Activated T-cell treated with anti-CD3 and anti-CD28 coated beads for 24 hours (primary cell): ENCODE measurements at regions not wholly inside any gene's neighbourhood (a gene's known extent, or its start where the extent isn't known, plus 50 kb on each side); places are given as distances from the start of the nearest gene placed in this dataset.
A peak's percentile ranks its signal among the peaks of the same experiment; 100 is the strongest.

ENCODE experiments used
- DNase-seq: peaks from one replicate; pipeline ENCODE4 v3.0.0-alpha.2; 2020; ENCODE audit warnings: low read depth

GRCh38 chr3:41106691-41107090 lies 92.6 kb upstream of the CTNNB1 start:
- DNase-seq, result no peak

GRCh38 chr3:41111011-41111410 lies 88.3 kb upstream of the CTNNB1 start:
- no peak for DNase-seq

- no peak for DNase-seq
Observed at GRCh38 chr3:41112466-41112865, 86.8 kb upstream of the CTNNB1 start.

- DNase-seq, result no peak
Observed at GRCh38 chr3:41115069-41115468, 84.2 kb upstream of the CTNNB1 start.

GRCh38 chr3:41116851-41117250 lies 82.5 kb upstream of the CTNNB1 start:
- no peak for DNase-seq

- peak; percentile 73 for DNase-seq
Observed at GRCh38 chr3:41117398-41117870, 81.9 kb upstream of the CTNNB1 start.

GRCh38 chr3:41118461-41119390 lies 80.6 kb upstream of the CTNNB1 start:
- no peak for DNase-seq

GRCh38 chr3:41120460-41120859 lies 78.8 kb upstream of the CTNNB1 start:
- no peak for DNase-seq

GRCh38 chr3:41125258-41125657 lies 74.0 kb upstream of the CTNNB1 start:
- no peak for DNase-seq

- DNase-seq, result no peak
Observed at GRCh38 chr3:41126472-41126871, 72.8 kb upstream of the CTNNB1 start.

GRCh38 chr3:41126961-41127360 lies 72.3 kb upstream of the CTNNB1 start:
- DNase-seq, result no peak

- no peak for DNase-seq
Observed at GRCh38 chr3:41127414-41127813, 71.9 kb upstream of the CTNNB1 start.

- DNase-seq, result no peak
Observed at GRCh38 chr3:41129731-41130130, 69.6 kb upstream of the CTNNB1 start.

- no peak for DNase-seq
Observed at GRCh38 chr3:41131224-41131623, 68.1 kb upstream of the CTNNB1 start.

GRCh38 chr3:41137686-41138111 lies 61.6 kb upstream of the CTNNB1 start:
- no peak for DNase-seq

- DNase-seq, result no peak
Observed at GRCh38 chr3:41138146-41138545, 61.2 kb upstream of the CTNNB1 start.

GRCh38 chr3:41138601-41139000 lies 60.7 kb upstream of the CTNNB1 start:
- no peak for DNase-seq

- DNase-seq, result no peak
Observed at GRCh38 chr3:41140242-41140641, 59.1 kb upstream of the CTNNB1 start.

- DNase-seq, result no peak
Observed at GRCh38 chr3:41141433-41142167, 57.7 kb upstream of the CTNNB1 start.

- DNase-seq, result no peak
Observed at GRCh38 chr3:41143421-41144031, 55.8 kb upstream of the CTNNB1 start.

- no peak for DNase-seq
Observed at GRCh38 chr3:41144631-41145030, 54.7 kb upstream of the CTNNB1 start.

GRCh38 chr3:41148478-41148877 lies 50.8 kb upstream of the CTNNB1 start:
- DNase-seq, result no peak

GRCh38 chr3:41148901-41149300 lies 50.4 kb upstream of the CTNNB1 start:
- DNase-seq, result no peak
